K562 (cell line): ENCODE measurements at regions not wholly inside any gene's neighbourhood (a gene's known extent, or its start where the extent isn't known, plus 50 kb on each side); places are given as distances from the start of the nearest gene placed in this dataset.

ENCODE experiments used
- ATAC-seq: fragments of 200-7000 bp; cut with Tn5 transposase; 3 replicates; pipeline ENCODE4 v1.9.1; 2020; ENCODE audit warnings: moderate library complexity
- BruUV-seq: library from RNA; stranded (reverse); fragments of 400-500 nt; replicated peaks from 2 replicates; lab custom pipeline; 2021; lab: Mats Ljungman, UMichigan
- CTCF ChIA-PET: fragments of 300-600 bp; formaldehyde crosslinking; extraction: SDS; loops from one replicate; lab custom pipeline; 2021; ENCODE audit warnings: low intra/inter-chr PET ratio; lab: Yijun Ruan, JAX
- POLR2A ChIA-PET: fragments of 300-600, 350-650 bp; sonication (Branson Sonifier 250); formaldehyde crosslinking; extraction: SDS; loops from one replicate; lab custom pipeline; 2021; ENCODE audit warnings: antibody characterized with exemption, inconsistent platforms; lab: Yijun Ruan, JAX
- DNase-seq, 4 experiments: peaks; one replicate each; pipeline versions ENCODE4 v3.0.0 to v3.0.0-alpha.2; 2011 to 2018; ENCODE audit warnings: low spot score in 3 of 4, mixed read lengths in 3 of 4; ENCODE audit errors: extremely low read depth in 1 of 4
- FAIRE-seq: peaks from 2 replicates; lab custom pipeline; 2011; peaks lifted over from hg19 to GRCh38; lab: Jason Lieb, UNC
- H2AFZ ChIP-seq: 2 replicates; pipeline ENCODE4 v1.6.0; 2011; ENCODE audit warnings: low read depth, low read length, control low read depth, inconsistent platforms
- H3K27ac ChIP-seq: fragments of 200-600 bp; 3 replicates; pipeline ENCODE4 v1.8.0; 2011; ENCODE audit warnings: low read depth, mild to moderate bottlenecking, control low read depth, inconsistent platforms, low read length, moderate library complexity, mixed read lengths; ENCODE audit errors: extremely low read depth
- H3K27me3 ChIP-seq, 2 experiments: fragments of 300-600 bp in 1 of 2; 2 replicates in 1 of 2; 3 replicates in 1 of 2; pipeline versions ENCODE4 v1.6.0 to v1.8.0; 2011; ENCODE audit warnings: inconsistent platforms in 2 of 2, low read length in 2 of 2, mild to moderate bottlenecking in 1 of 2, mixed read lengths in 1 of 2, moderate library complexity in 1 of 2; ENCODE audit not compliant: control insufficient read depth in 2 of 2, insufficient read depth in 2 of 2
- H3K36me3 ChIP-seq: fragments of 300-600 bp; 3 replicates; pipeline ENCODE4 v1.8.0; 2011; ENCODE audit warnings: mild to moderate bottlenecking, low read length, inconsistent platforms; ENCODE audit not compliant: control insufficient read depth, insufficient read depth
- H3K4me1 ChIP-seq, 2 experiments: fragments of 200-600 bp in 1 of 2; replicated peaks in 1 of 2; 2 replicates in 1 of 2; 3 replicates in 1 of 2; pipeline versions ENCODE4 v1.5.1 to v1.8.0; 2011; ENCODE audit warnings: inconsistent platforms in 2 of 2, low read length in 2 of 2, mild to moderate bottlenecking in 1 of 2, mixed read lengths in 1 of 2, moderate library complexity in 1 of 2; ENCODE audit not compliant: control insufficient read depth in 2 of 2, insufficient read depth in 2 of 2
- H3K4me2 ChIP-seq: 2 replicates; pipeline ENCODE4 v1.6.1; 2011; ENCODE audit warnings: low read length, control low read depth, inconsistent platforms, mixed read lengths; ENCODE audit not compliant: insufficient read depth
- H3K4me3 ChIP-seq: fragments of 200-600 bp; sonication (generic), shearing (Covaris generic); 2 replicates; pipeline ENCODE4 v1.5.1; 2016; ENCODE audit warnings: control low read depth, inconsistent platforms
- H3K79me2 ChIP-seq: fragments of 200-600 bp; 3 replicates; pipeline ENCODE4 v1.8.0; 2011; ENCODE audit warnings: low read length, inconsistent platforms; ENCODE audit not compliant: control insufficient read depth, insufficient read depth
- H3K9ac ChIP-seq, 2 experiments: 2 replicates each; pipeline versions ENCODE4 v1.6.0 to v1.6.1; 2011; ENCODE audit warnings: low read depth in 2 of 2, low read length in 2 of 2, control low read depth in 1 of 2, inconsistent platforms in 1 of 2, mild to moderate bottlenecking in 1 of 2, mixed read lengths in 1 of 2; ENCODE audit not compliant: insufficient read depth in 1 of 2
- H3K9me1 ChIP-seq: one replicate; pipeline ENCODE4 v1.6.0; 2011; ENCODE audit warnings: inconsistent platforms, mild to moderate bottlenecking, low read length, moderate library complexity; ENCODE audit not compliant: control insufficient read depth, insufficient read depth
- H3K9me3 ChIP-seq: replicated peaks from 2 replicates; pipeline ENCODE4 v1.5.1; 2011; ENCODE audit warnings: low read depth, low read length, inconsistent platforms; ENCODE audit not compliant: control insufficient read depth, insufficient read depth
- H4K20me1 ChIP-seq: replicated peaks from 2 replicates; pipeline ENCODE4 v1.6.1; 2011; ENCODE audit warnings: low read length, inconsistent platforms, mixed read lengths; ENCODE audit not compliant: control insufficient read depth, insufficient read depth
- ADNP ChIP-seq: fragments of 200-800 bp; sonication (Bioruptor generic); IDR thresholded peaks from 2 replicates; pipeline ENCODE4 v1.6.1; 2016; ENCODE audit warnings: missing genetic modification characterization, missing compliant biosample characterization
- WGBS: fragments of 100-300 bp; shearing (Covaris generic); methylation state at CpG from one replicate; pipeline ENCODE4 v1.1.6; 2016; ENCODE audit warnings: low coverage, mixed read lengths; ENCODE audit not compliant: insufficient coverage; ENCODE audit errors: missing lambda C conversion rate; 5-methylcytosine and 5-hydroxymethylcytosine counted together
- in situ Hi-C: fragments of 300-500 bp; cut with MboI; formaldehyde crosslinking; loops from 4 replicates; pipeline ENCODE4 v1.15.0; 2018; ENCODE audit warnings: inconsistent platforms, mixed read lengths
- intact Hi-C: fragments of 100-400 bp; cut with micrococcal nuclease; formaldehyde crosslinking; loops from 2 replicates; pipeline ENCODE4 v1.14.2; 2022
- TF ChIP-seq, protein P1 (sequence below), 2 experiments: IDR thresholded peaks; 2 replicates each; pipeline ENCODE4 v1.6.1; 2012; ENCODE audit warnings: improper control_type of control experiment in 2 of 2, low read depth in 2 of 2, low read length in 2 of 2, borderline replicate concordance in 1 of 2
- TF ChIP-seq, protein P2 (sequence below), 2 experiments: fragments of 250-450 bp in 1 of 2; fragments of 450-650 bp in 1 of 2; sonication (Bioruptor Pico) in 1 of 2; IDR thresholded peaks; 2 replicates each; pipeline versions ENCODE4 v1.6.1 to v1.8.0; 2016 to 2021; ENCODE audit warnings: mild to moderate bottlenecking in 2 of 2, moderate library complexity in 2 of 2, missing compliant biosample characterization in 1 of 2, missing genetic modification characterization in 1 of 2
- TF ChIP-seq, protein P3 (sequence below): IDR thresholded peaks from 2 replicates; pipeline ENCODE4 v1.6.1; 2011; ENCODE audit warnings: borderline replicate concordance, low read depth, mild to moderate bottlenecking, moderate library complexity, low read length; ENCODE audit not compliant: insufficient read depth, poor library complexity, severe bottlenecking
- TF ChIP-seq, protein P4 (sequence below): fragments of 200-800 bp; sonication (Bioruptor generic); IDR thresholded peaks from 2 replicates; pipeline ENCODE4 v1.6.1; 2016; ENCODE audit warnings: missing genetic modification characterization, missing compliant biosample characterization

DNA sequence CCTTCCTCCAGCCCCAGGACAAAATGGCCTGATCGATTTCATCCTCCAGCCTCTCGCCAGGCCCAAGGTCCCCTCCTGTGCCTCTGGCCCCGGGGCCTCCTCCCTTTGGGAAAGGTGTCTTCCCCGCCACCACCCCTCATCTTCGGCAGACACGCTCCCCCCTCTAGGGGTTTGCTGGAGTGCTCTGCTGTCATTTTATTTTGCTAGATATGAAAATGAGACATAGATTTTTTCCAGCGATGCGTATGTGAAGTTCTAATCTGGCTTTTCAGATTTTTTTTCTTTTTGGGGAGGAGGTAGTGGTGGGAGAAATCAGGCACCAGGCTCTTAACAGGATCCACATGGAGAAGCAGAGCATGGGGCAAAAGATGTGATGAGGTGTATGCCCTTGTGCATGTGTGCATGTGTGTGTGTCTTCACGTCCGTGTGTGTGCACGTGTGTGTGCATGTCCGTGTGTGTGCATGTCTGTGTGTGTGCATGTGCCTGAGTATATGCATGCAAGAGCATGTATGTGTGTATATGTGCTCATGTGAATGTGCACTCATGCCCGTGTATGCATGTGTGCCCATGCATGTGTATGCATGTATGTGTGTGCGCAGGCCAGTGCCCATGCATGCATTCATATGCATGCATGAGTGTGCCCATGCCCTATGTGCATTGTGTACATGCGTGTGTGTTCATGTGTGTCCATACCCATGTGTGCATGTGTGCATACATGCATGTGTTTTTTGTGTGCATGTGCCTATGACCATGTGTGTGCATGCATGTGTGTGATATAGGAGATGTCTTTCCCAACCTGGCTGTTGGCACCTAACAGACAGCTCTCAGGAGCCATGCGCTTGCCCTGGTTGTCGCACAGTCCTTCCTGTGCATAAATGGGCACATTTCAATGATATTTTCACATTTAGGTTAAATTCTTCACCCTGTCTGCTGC is 203.0 kb downstream of the RBM19 start (continued):
- TF ChIP-seq, protein P1, sequence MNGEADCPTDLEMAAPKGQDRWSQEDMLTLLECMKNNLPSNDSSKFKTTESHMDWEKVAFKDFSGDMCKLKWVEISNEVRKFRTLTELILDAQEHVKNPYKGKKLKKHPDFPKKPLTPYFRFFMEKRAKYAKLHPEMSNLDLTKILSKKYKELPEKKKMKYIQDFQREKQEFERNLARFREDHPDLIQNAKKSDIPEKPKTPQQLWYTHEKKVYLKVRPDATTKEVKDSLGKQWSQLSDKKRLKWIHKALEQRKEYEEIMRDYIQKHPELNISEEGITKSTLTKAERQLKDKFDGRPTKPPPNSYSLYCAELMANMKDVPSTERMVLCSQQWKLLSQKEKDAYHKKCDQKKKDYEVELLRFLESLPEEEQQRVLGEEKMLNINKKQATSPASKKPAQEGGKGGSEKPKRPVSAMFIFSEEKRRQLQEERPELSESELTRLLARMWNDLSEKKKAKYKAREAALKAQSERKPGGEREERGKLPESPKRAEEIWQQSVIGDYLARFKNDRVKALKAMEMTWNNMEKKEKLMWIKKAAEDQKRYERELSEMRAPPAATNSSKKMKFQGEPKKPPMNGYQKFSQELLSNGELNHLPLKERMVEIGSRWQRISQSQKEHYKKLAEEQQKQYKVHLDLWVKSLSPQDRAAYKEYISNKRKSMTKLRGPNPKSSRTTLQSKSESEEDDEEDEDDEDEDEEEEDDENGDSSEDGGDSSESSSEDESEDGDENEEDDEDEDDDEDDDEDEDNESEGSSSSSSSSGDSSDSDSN (IDR thresholded peaks at IDR 0.05; ENCODE audit: borderline replicate concordance in 1 of 2, low read depth in 2 of 2, low read length in 2 of 2) = no peak

DNA sequence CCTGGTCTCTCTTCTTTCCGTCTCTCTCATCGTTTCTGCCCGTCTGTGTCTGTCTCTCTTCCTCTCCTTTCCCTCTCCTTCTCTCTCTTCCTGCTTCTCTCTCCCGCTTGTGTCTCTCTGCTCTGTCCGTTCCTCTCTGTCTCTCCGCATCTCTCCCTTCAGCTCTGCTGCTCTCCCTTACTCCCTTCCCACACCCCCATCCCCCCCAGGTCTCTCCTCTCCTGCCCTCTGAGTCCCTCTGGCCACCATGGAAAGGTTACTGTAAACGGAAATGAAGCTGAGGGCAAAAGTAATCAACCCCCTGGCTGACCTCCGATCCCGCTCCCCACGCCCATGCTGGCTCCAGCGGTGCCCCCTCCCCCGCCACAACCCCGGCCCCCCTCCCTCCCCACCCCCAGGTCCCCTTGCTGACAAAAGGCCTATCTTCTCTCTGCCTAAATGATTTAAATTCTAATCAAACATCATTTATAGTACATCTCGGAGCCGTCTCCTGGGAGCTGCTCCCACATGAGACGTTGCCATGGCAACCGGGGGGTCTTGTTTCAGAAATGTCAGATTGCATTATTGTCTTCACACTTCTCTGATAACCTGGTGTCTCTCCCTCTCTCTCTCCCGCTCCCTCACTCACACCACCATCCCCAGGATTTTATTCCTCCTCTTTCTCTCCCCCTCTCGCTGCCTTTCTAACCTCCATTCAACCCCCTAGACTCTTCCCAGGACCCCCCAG is 203.8 kb downstream of the RBM19 start:
- in situ Hi-C loops = no loop called here
- WGBS = 77% methylated on average over 5 of the region's 19 CpGs
- CTCF ChIA-PET = no interaction called here
- TF ChIP-seq, protein P2, sequence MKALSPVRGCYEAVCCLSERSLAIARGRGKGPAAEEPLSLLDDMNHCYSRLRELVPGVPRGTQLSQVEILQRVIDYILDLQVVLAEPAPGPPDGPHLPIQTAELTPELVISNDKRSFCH (CRISPR knock-in tag; IDR thresholded peaks at IDR 0.05) = no peak
- TF ChIP-seq, protein P2 (tag; IDR thresholded peaks at IDR 0.05) = no peak
- TF ChIP-seq, protein P3, sequence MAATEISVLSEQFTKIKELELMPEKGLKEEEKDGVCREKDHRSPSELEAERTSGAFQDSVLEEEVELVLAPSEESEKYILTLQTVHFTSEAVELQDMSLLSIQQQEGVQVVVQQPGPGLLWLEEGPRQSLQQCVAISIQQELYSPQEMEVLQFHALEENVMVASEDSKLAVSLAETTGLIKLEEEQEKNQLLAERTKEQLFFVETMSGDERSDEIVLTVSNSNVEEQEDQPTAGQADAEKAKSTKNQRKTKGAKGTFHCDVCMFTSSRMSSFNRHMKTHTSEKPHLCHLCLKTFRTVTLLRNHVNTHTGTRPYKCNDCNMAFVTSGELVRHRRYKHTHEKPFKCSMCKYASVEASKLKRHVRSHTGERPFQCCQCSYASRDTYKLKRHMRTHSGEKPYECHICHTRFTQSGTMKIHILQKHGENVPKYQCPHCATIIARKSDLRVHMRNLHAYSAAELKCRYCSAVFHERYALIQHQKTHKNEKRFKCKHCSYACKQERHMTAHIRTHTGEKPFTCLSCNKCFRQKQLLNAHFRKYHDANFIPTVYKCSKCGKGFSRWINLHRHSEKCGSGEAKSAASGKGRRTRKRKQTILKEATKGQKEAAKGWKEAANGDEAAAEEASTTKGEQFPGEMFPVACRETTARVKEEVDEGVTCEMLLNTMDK = no peak
- TF ChIP-seq, protein P4, sequence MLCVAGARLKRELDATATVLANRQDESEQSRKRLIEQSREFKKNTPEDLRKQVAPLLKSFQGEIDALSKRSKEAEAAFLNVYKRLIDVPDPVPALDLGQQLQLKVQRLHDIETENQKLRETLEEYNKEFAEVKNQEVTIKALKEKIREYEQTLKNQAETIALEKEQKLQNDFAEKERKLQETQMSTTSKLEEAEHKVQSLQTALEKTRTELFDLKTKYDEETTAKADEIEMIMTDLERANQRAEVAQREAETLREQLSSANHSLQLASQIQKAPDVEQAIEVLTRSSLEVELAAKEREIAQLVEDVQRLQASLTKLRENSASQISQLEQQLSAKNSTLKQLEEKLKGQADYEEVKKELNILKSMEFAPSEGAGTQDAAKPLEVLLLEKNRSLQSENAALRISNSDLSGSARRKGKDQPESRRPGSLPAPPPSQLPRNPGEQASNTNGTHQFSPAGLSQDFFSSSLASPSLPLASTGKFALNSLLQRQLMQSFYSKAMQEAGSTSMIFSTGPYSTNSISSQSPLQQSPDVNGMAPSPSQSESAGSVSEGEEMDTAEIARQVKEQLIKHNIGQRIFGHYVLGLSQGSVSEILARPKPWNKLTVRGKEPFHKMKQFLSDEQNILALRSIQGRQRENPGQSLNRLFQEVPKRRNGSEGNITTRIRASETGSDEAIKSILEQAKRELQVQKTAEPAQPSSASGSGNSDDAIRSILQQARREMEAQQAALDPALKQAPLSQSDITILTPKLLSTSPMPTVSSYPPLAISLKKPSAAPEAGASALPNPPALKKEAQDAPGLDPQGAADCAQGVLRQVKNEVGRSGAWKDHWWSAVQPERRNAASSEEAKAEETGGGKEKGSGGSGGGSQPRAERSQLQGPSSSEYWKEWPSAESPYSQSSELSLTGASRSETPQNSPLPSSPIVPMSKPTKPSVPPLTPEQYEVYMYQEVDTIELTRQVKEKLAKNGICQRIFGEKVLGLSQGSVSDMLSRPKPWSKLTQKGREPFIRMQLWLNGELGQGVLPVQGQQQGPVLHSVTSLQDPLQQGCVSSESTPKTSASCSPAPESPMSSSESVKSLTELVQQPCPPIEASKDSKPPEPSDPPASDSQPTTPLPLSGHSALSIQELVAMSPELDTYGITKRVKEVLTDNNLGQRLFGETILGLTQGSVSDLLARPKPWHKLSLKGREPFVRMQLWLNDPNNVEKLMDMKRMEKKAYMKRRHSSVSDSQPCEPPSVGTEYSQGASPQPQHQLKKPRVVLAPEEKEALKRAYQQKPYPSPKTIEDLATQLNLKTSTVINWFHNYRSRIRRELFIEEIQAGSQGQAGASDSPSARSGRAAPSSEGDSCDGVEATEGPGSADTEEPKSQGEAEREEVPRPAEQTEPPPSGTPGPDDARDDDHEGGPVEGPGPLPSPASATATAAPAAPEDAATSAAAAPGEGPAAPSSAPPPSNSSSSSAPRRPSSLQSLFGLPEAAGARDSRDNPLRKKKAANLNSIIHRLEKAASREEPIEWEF = no peak
- TF ChIP-seq ADNP (tag) = no peak

More for the DNA sequence above, 203.8 kb downstream of the RBM19 start:
- Histone ChIP-seq H3K36me3 (peaks cover 24% of the 10 kb centered on the region; the same call in 2 of the 3 replicates), H3K9me1 (no peaks in the 10 kb centered on the region), H2AFZ (no peak overlapping the region), H3K4me3 (no peak overlapping the region), H3K79me2 (no peaks in the 10 kb centered on the region), H3K4me1 (peaks cover 19 to 21% of the 10 kb centered on the region in 2 experiments; a peak in 4 of 5 replicates), H3K9ac (no peak overlapping the region), H3K4me2 (no peak overlapping the region), H3K9me3 (no peaks in the 10 kb centered on the region), H3K27ac (no peak overlapping the region), H4K20me1 (peaks cover 16% of the 10 kb centered on the region; the same call in 1 of the 2 replicates), H3K27me3 (no peaks in the 10 kb centered on the region)
- no TSS peak for BruUV-seq
- no peak for ATAC-seq
- intact Hi-C loops = no loop called here
- DNase-seq = no peak
- POLR2A ChIA-PET = interaction anchor here (0.5 kb wide), 1 partner anchor 19 kb away, joined by 3 read pairs; no protein-coding TSS in a partner anchor
- FAIRE-seq = no peak
